ENCODE measurements at regions not wholly inside any gene's neighbourhood (a gene's known extent, or its start where the extent isn't known, plus 50 kb on each side); places are given as distances from the start of the nearest gene placed in this dataset.

- BruUV-seq (replicated peaks) = no TSS peak
- H3K9me3 ChIP-seq (ENCODE audit: control insufficient read depth in 1 of 2, insufficient read depth in 1 of 2, low read depth in 1 of 2, low read length in 2 of 2) = no peaks in the 10 kb centered on the region
- no peak for DNase-seq (ENCODE audit: low read depth, low spot score)
- H3K27me3 ChIP-seq (ENCODE audit: insufficient read depth, low read length) = no peaks in the 10 kb centered on the region
- H3K9ac ChIP-seq (ENCODE audit: low read length) = no peak overlapping the region
- intact Hi-C loops (cut with micrococcal nuclease) = no loop called here
- TF ChIP-seq EGR1 (IDR thresholded peaks at IDR 0.05; ENCODE audit: low read depth) (no peak), YY1 (IDR thresholded peaks at IDR 0.05; ENCODE audit: extremely low read depth, insufficient replicate concordance, low read depth, low read length) (no peak), EZH2phosphoT487 (IDR thresholded peaks at IDR 0.05; ENCODE audit: borderline replicate concordance) (no peak), POLR2AphosphoS5 (IDR thresholded peaks at IDR 0.05; ENCODE audit: low read depth, low read length) (no peak), EZH2 (IDR thresholded peaks at IDR 0.05) (no peak), CEBPB (IDR thresholded peaks at IDR 0.05; ENCODE audit: low read depth) (no peak), CTCF (IDR thresholded peaks at IDR 0.05 in 2 of 3, conservative IDR thresholded peaks at IDR 0.05 in 1 of 3; ENCODE audit: borderline replicate concordance in 1 of 3, insufficient read depth in 1 of 3, low read depth in 2 of 3, low read length in 2 of 3) (no peak), POLR2A (IDR thresholded peaks at IDR 0.05; ENCODE audit: borderline replicate concordance, extremely low read depth, insufficient read depth, insufficient read length) (no peak), SRF (IDR thresholded peaks at IDR 0.05; ENCODE audit: low read depth) (no peak), ZFX (IDR thresholded peaks at IDR 0.05) (no peak), TCF7L2 (IDR thresholded peaks at IDR 0.05; ENCODE audit: borderline replicate concordance, extremely low read depth, insufficient read depth, insufficient read length) (no peak), ZBTB33 (IDR thresholded peaks at IDR 0.05; ENCODE audit: extremely low read depth, insufficient replicate concordance, low read length) (no peak), ZNF274 (IDR thresholded peaks at IDR 0.05; ENCODE audit: low read depth, low read length) (no peak)
- H3K4me2 ChIP-seq (ENCODE audit: low read length) = no peak overlapping the region
- no peak overlapping the region for H3K27ac ChIP-seq (ENCODE audit: low read depth, low read length)
- no peaks in the 10 kb centered on the region for H4K20me1 ChIP-seq (ENCODE audit: insufficient read depth)
- H3K4me3 ChIP-seq (replicated peaks in 1 of 2; ENCODE audit: low read depth in 1 of 2, low read length in 2 of 2) = no peak overlapping the region
- H3K9me2 ChIP-seq (ENCODE audit: insufficient read depth) = no peaks in the 10 kb centered on the region
- ChIA-PET POLR2A (interaction anchor here (1.4 kb wide), 1 partner anchor 103 kb away, joined by 5 read pairs; the partner anchor contains the start of gene EIF4G2), RAD21 (ENCODE audit: low non-redundant PET in 1 of 2, low total read pairs in 2 of 2, uncharacterized antibody in 2 of 2, unreplicated experiment in 2 of 2) (no interaction called here), CTCF (no interaction called here)
- peaks cover 0 to 21% of the 10 kb centered on the region in 2 experiments; a peak in 3 of 4 replicates for H3K4me1 ChIP-seq (ENCODE audit: control insufficient read depth in 1 of 2, insufficient read depth in 2 of 2, low read length in 2 of 2)
- no peaks in the 10 kb centered on the region for H3K79me2 ChIP-seq (ENCODE audit: insufficient read depth, low read length)
- ATAC-seq = no peak
- no peak overlapping the region for H2AFZ ChIP-seq (ENCODE audit: low read depth, low read length, poor library complexity, severe bottlenecking)
- no peaks in the 10 kb centered on the region for H3K36me3 ChIP-seq (ENCODE audit: control insufficient read depth in 1 of 2, insufficient read depth in 2 of 2, low read length in 2 of 2)
Observed at GRCh38 chr11:10911907-10912306, 54.1 kb upstream of the ZBED5 start.

All from HCT116 (cell line).